ENCODE measurements at regions not wholly inside any gene's neighbourhood (a gene's known extent, or its start where the extent isn't known, plus 50 kb on each side); places are given as distances from the start of the nearest gene placed in this dataset.

GRCh38 chrX:115367951-115368350 is 78.4 kb downstream of the LUZP4 start:
- Histone ChIP-seq H3K27ac (ENCODE audit: low read depth, low read length) (no peak overlapping the region), H3K36me3 (ENCODE audit: control insufficient read depth, insufficient read depth, low read length) (no peaks in the 10 kb centered on the region), H3K4me1 (ENCODE audit: control insufficient read depth, insufficient read depth, low read length) (no peaks in the 10 kb centered on the region), H3K27me3 (ENCODE audit: control insufficient read depth, insufficient read depth, low read length) (peaks cover 19% of the 10 kb centered on the region), H3K9me3 (ENCODE audit: control insufficient read depth, insufficient read depth, low read length) (no peaks in the 10 kb centered on the region), H3K4me3 (ENCODE audit: low read depth, low read length) (no peak overlapping the region)
- WGBS (ENCODE audit: insufficient coverage) = no CpG with 5 or more reads among the region's 2 CpGs
- no peak for DNase-seq (ENCODE audit: low read depth in 4 of 6, low spot score in 6 of 6)

- no peak for DNase-seq (ENCODE audit: low read depth in 4 of 6, low spot score in 6 of 6)
- no peaks in the 10 kb centered on the region for H3K9me3 ChIP-seq (ENCODE audit: control insufficient read depth, insufficient read depth, low read length)
- no CpG with 5 or more reads among the region's 2 CpGs for WGBS (ENCODE audit: insufficient coverage)
- no peak overlapping the region for H3K27ac ChIP-seq (ENCODE audit: low read depth, low read length)
- no peaks in the 10 kb centered on the region for H3K36me3 ChIP-seq (ENCODE audit: control insufficient read depth, insufficient read depth, low read length)
- H3K4me3 ChIP-seq (ENCODE audit: low read depth, low read length) = no peak overlapping the region
- H3K4me1 ChIP-seq (ENCODE audit: control insufficient read depth, insufficient read depth, low read length) = no peaks in the 10 kb centered on the region
- peaks cover 20% of the 10 kb centered on the region for H3K27me3 ChIP-seq (ENCODE audit: control insufficient read depth, insufficient read depth, low read length)
These were observed 79.4 kb downstream of the LUZP4 start for GRCh38 chrX:115368876-115369275.

- Histone ChIP-seq H3K27ac (ENCODE audit: low read depth, low read length) (no peak overlapping the region), H3K27me3 (ENCODE audit: control insufficient read depth, insufficient read depth, low read length) (peaks cover 6% of the 10 kb centered on the region), H3K4me3 (ENCODE audit: low read depth, low read length) (no peak overlapping the region), H3K4me1 (ENCODE audit: control insufficient read depth, insufficient read depth, low read length) (no peaks in the 10 kb centered on the region), H3K9me3 (ENCODE audit: control insufficient read depth, insufficient read depth, low read length) (no peaks in the 10 kb centered on the region), H3K36me3 (ENCODE audit: control insufficient read depth, insufficient read depth, low read length) (no peaks in the 10 kb centered on the region)
- WGBS (ENCODE audit: insufficient coverage) = 67% methylated on average over 2 of the region's 4 CpGs
- DNase-seq (ENCODE audit: low read depth in 4 of 6, low spot score in 6 of 6) = peak in 1 of 6 donors; percentile 1
These were observed 82.6 kb downstream of the LUZP4 start for GRCh38 chrX:115372152-115372551.

GRCh38 chrX:115373308-115373707 is 83.8 kb downstream of the LUZP4 start:
- Histone ChIP-seq H3K36me3 (ENCODE audit: control insufficient read depth, insufficient read depth, low read length) (no peaks in the 10 kb centered on the region), H3K4me3 (ENCODE audit: low read depth, low read length) (no peak overlapping the region), H3K9me3 (ENCODE audit: control insufficient read depth, insufficient read depth, low read length) (no peaks in the 10 kb centered on the region), H3K27ac (ENCODE audit: low read depth, low read length) (no peak overlapping the region), H3K4me1 (ENCODE audit: control insufficient read depth, insufficient read depth, low read length) (no peaks in the 10 kb centered on the region), H3K27me3 (ENCODE audit: control insufficient read depth, insufficient read depth, low read length) (peaks cover 6% of the 10 kb centered on the region)
- DNase-seq (ENCODE audit: low read depth in 4 of 6, low spot score in 6 of 6) = no peak
- no CpG with 5 or more reads among the region's 5 CpGs for WGBS (ENCODE audit: insufficient coverage)

GRCh38 chrX:115378471-115378870 is 89.0 kb downstream of the LUZP4 start:
- peaks cover 7% of the 10 kb centered on the region for H3K27me3 ChIP-seq (ENCODE audit: control insufficient read depth, insufficient read depth, low read length)
- no CpG with 5 or more reads among the region's 1 CpG for WGBS (ENCODE audit: insufficient coverage)

GRCh38 chrX:115387327-115387726 is 97.8 kb downstream of the LUZP4 start:
- no peak overlapping the region for H3K27ac ChIP-seq (ENCODE audit: low read depth, low read length)
- no peaks in the 10 kb centered on the region for H3K36me3 ChIP-seq (ENCODE audit: control insufficient read depth, insufficient read depth, low read length)
- DNase-seq (ENCODE audit: low read depth in 4 of 6, low spot score in 6 of 6) = no peak
- no peaks in the 10 kb centered on the region for H3K9me3 ChIP-seq (ENCODE audit: control insufficient read depth, insufficient read depth, low read length)
- H3K4me1 ChIP-seq (ENCODE audit: control insufficient read depth, insufficient read depth, low read length) = no peaks in the 10 kb centered on the region
- no peak overlapping the region for H3K4me3 ChIP-seq (ENCODE audit: low read depth, low read length)
- peaks cover 11% of the 10 kb centered on the region for H3K27me3 ChIP-seq (ENCODE audit: control insufficient read depth, insufficient read depth, low read length)
- no CpG with 5 or more reads among the region's 2 CpGs for WGBS (ENCODE audit: insufficient coverage)

More at GRCh38 chrX:115378471-115378870, 89.0 kb downstream of the LUZP4 start:
- no peaks in the 10 kb centered on the region for H3K4me1 ChIP-seq (ENCODE audit: control insufficient read depth, insufficient read depth, low read length)
- no peak overlapping the region for H3K4me3 ChIP-seq (ENCODE audit: low read depth, low read length)
- no peak for DNase-seq (ENCODE audit: low read depth in 4 of 6, low spot score in 6 of 6)
- H3K9me3 ChIP-seq (ENCODE audit: control insufficient read depth, insufficient read depth, low read length) = no peaks in the 10 kb centered on the region
- no peak overlapping the region for H3K27ac ChIP-seq (ENCODE audit: low read depth, low read length)
- no peaks in the 10 kb centered on the region for H3K36me3 ChIP-seq (ENCODE audit: control insufficient read depth, insufficient read depth, low read length)

- Histone ChIP-seq H3K27ac (ENCODE audit: low read depth, low read length) (no peak overlapping the region), H3K4me3 (ENCODE audit: low read depth, low read length) (no peak overlapping the region), H3K36me3 (ENCODE audit: control insufficient read depth, insufficient read depth, low read length) (no peaks in the 10 kb centered on the region), H3K27me3 (ENCODE audit: control insufficient read depth, insufficient read depth, low read length) (peaks cover 7% of the 10 kb centered on the region), H3K9me3 (ENCODE audit: control insufficient read depth, insufficient read depth, low read length) (no peaks in the 10 kb centered on the region), H3K4me1 (ENCODE audit: control insufficient read depth, insufficient read depth, low read length) (no peaks in the 10 kb centered on the region)
- no peak for DNase-seq (ENCODE audit: low read depth in 4 of 6, low spot score in 6 of 6)
- WGBS (ENCODE audit: insufficient coverage) = no CpG with 5 or more reads among the region's 4 CpGs
These were observed 99.4 kb downstream of the LUZP4 start for GRCh38 chrX:115388879-115389278.

- Histone ChIP-seq H3K4me1 (ENCODE audit: control insufficient read depth, insufficient read depth, low read length) (no peaks in the 10 kb centered on the region), H3K9me3 (ENCODE audit: control insufficient read depth, insufficient read depth, low read length) (no peaks in the 10 kb centered on the region), H3K27ac (ENCODE audit: low read depth, low read length) (no peak overlapping the region), H3K27me3 (ENCODE audit: control insufficient read depth, insufficient read depth, low read length) (peaks cover 7% of the 10 kb centered on the region), H3K36me3 (ENCODE audit: control insufficient read depth, insufficient read depth, low read length) (no peaks in the 10 kb centered on the region), H3K4me3 (ENCODE audit: low read depth, low read length) (no peak overlapping the region)
- DNase-seq (ENCODE audit: low read depth in 4 of 6, low spot score in 6 of 6) = no peak
- no CpG with 5 or more reads among the region's 3 CpGs for WGBS (ENCODE audit: insufficient coverage)
These were observed 100.6 kb downstream of the LUZP4 start for GRCh38 chrX:115390078-115390477.

- DNase-seq (ENCODE audit: low read depth in 4 of 6, low spot score in 6 of 6) = no peak
- Histone ChIP-seq H3K36me3 (ENCODE audit: control insufficient read depth, insufficient read depth, low read length) (no peaks in the 10 kb centered on the region), H3K4me3 (ENCODE audit: low read depth, low read length) (no peak overlapping the region), H3K4me1 (ENCODE audit: control insufficient read depth, insufficient read depth, low read length) (no peaks in the 10 kb centered on the region), H3K27me3 (ENCODE audit: control insufficient read depth, insufficient read depth, low read length) (peaks cover 7% of the 10 kb centered on the region), H3K9me3 (ENCODE audit: control insufficient read depth, insufficient read depth, low read length) (no peaks in the 10 kb centered on the region), H3K27ac (ENCODE audit: low read depth, low read length) (no peak overlapping the region)
- 100% methylated on average over 1 of the region's 2 CpGs for WGBS (ENCODE audit: insufficient coverage)
These were observed 102.5 kb downstream of the LUZP4 start for GRCh38 chrX:115392031-115392430.

GRCh38 chrX:115392871-115393270 is 103.4 kb downstream of the LUZP4 start:
- 83% methylated on average over 1 of the region's 1 CpG for WGBS (ENCODE audit: insufficient coverage)
- Histone ChIP-seq H3K4me1 (ENCODE audit: control insufficient read depth, insufficient read depth, low read length) (no peaks in the 10 kb centered on the region), H3K4me3 (ENCODE audit: low read depth, low read length) (no peak overlapping the region)

More at GRCh38 chrX:115392871-115393270, 103.4 kb downstream of the LUZP4 start:
- H3K36me3 ChIP-seq (ENCODE audit: control insufficient read depth, insufficient read depth, low read length) = no peaks in the 10 kb centered on the region
- no peak for DNase-seq (ENCODE audit: low read depth in 4 of 6, low spot score in 6 of 6)
- H3K9me3 ChIP-seq (ENCODE audit: control insufficient read depth, insufficient read depth, low read length) = no peaks in the 10 kb centered on the region
- H3K27me3 ChIP-seq (ENCODE audit: control insufficient read depth, insufficient read depth, low read length) = peaks cover 7% of the 10 kb centered on the region
- H3K27ac ChIP-seq (ENCODE audit: low read depth, low read length) = no peak overlapping the region

Measured in spinal cord (tissue), 9 donors.